ENCODE measurements at regions not wholly inside any gene's neighbourhood (a gene's known extent, or its start where the extent isn't known, plus 50 kb on each side); places are given as distances from the start of the nearest gene placed in this dataset.

DNA sequence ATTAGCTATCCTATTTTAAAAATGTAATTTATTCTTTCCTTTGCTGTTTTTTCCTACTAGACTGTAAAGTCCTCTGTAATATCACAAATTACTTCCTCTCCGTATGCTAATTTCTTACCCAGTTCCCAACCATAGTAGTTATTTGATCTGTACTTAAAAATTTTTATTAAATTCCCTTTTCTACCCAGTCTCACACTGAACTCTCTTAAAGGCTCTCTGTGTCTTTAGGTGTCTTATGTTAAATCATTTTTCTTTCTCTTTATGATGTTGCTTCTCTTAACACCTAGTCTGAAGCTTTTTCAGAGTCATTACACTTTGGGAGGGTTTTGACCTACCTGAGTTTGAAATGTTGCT lies 378.6 kb downstream of the NSUN3 start:
- intact Hi-C loops (cut with micrococcal nuclease), result no loop called here
- TF ChIP-seq, protein P1, sequence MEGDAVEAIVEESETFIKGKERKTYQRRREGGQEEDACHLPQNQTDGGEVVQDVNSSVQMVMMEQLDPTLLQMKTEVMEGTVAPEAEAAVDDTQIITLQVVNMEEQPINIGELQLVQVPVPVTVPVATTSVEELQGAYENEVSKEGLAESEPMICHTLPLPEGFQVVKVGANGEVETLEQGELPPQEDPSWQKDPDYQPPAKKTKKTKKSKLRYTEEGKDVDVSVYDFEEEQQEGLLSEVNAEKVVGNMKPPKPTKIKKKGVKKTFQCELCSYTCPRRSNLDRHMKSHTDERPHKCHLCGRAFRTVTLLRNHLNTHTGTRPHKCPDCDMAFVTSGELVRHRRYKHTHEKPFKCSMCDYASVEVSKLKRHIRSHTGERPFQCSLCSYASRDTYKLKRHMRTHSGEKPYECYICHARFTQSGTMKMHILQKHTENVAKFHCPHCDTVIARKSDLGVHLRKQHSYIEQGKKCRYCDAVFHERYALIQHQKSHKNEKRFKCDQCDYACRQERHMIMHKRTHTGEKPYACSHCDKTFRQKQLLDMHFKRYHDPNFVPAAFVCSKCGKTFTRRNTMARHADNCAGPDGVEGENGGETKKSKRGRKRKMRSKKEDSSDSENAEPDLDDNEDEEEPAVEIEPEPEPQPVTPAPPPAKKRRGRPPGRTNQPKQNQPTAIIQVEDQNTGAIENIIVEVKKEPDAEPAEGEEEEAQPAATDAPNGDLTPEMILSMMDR (IDR thresholded peaks at IDR 0.05), result no peak
- H3K27me3 ChIP-seq (ENCODE audit: control insufficient read depth in 2 of 2, insufficient read depth in 2 of 2, low read length in 2 of 2), result no peaks in the 10 kb centered on the region
- no peaks in the 10 kb centered on the region for H3K36me3 ChIP-seq (replicated peaks in 1 of 2; ENCODE audit: control insufficient read depth in 1 of 2, insufficient read depth in 2 of 2, low read length in 2 of 2)
- DNase-seq, result no peak
- Mint-ChIP-seq H3K36me3 (no peaks in the 10 kb centered on the region), H3K27ac (no peak overlapping the region), H3K4me1 (no peaks in the 10 kb centered on the region), H3K9me3 (peaks cover 3 to 12% (median 7%) of the 10 kb centered on the region in 7 donors), H3K27me3 (ENCODE audit: low read depth in 3 of 3) (no peaks in the 10 kb centered on the region), H3K4me3 (no peak overlapping the region)
- H3K4me3 ChIP-seq (replicated peaks in 1 of 3; ENCODE audit: low read depth in 2 of 3, low read length in 3 of 3), result no peak overlapping the region
- H4K20me1 ChIP-seq (ENCODE audit: insufficient read depth, low read length), result no peaks in the 10 kb centered on the region
- H3K4me2 ChIP-seq (replicated peaks; ENCODE audit: extremely low read depth, low read length, poor library complexity, severe bottlenecking), result no peak overlapping the region
- H3K79me2 ChIP-seq (ENCODE audit: insufficient read depth, low read length), result no peaks in the 10 kb centered on the region
- H2AFZ ChIP-seq (ENCODE audit: insufficient read depth, low read depth, low read length, poor library complexity, severe bottlenecking), result no peak overlapping the region
- H3K4me1 ChIP-seq (ENCODE audit: control insufficient read depth in 1 of 2, insufficient read depth in 2 of 2, low read length in 2 of 2), result no peaks in the 10 kb centered on the region
- H3K9ac ChIP-seq (ENCODE audit: insufficient read depth, low read length, poor library complexity, severe bottlenecking), result no peak overlapping the region
- peaks cover 14 to 16% of the 10 kb centered on the region in 2 donors for H3K9me3 ChIP-seq (replicated peaks in 1 of 2; ENCODE audit: control insufficient read depth in 1 of 2, insufficient read depth in 1 of 2, low read length in 2 of 2)
- H3K27ac ChIP-seq (ENCODE audit: low read depth in 1 of 2, low read length in 2 of 2), result no peak overlapping the region
- WGBS (ENCODE audit: insufficient coverage), result no CpG with 5 or more reads among the region's 1 CpG

DNA sequence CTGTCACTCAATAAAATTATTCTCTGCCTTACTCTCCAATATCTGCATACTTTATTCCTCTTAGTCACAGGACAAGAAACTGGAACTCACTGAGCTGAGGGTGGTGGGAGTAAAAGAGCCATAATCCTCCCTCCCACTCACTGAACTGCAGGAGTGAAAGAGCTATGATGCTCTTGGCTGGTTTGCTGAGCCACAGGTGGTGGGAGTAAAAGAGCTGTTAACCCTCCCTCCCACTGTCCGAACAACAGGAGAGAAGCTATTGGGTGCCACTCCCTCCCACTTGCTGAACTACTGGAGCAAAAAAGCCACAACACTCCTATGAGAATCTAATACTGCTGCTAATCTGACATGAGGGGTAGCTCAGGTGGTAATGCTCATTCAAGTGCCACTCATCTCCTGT lies 391.0 kb downstream of the NSUN3 start:
- H3K4me3 ChIP-seq (replicated peaks in 1 of 3; ENCODE audit: low read depth in 2 of 3, low read length in 3 of 3), result no peak overlapping the region
- no peaks in the 10 kb centered on the region for H3K79me2 ChIP-seq (ENCODE audit: insufficient read depth, low read length)
- TF ChIP-seq, protein P1 (IDR thresholded peaks at IDR 0.05), result no peak
- DNase-seq, result no peak
- H3K36me3 ChIP-seq (replicated peaks in 1 of 2; ENCODE audit: control insufficient read depth in 1 of 2, insufficient read depth in 2 of 2, low read length in 2 of 2), result no peaks in the 10 kb centered on the region
- peaks cover 0 to 2% (median 0%) of the 10 kb centered on the region in 7 donors for H3K9me3 Mint-ChIP-seq
- no peaks in the 10 kb centered on the region for H3K4me1 ChIP-seq (ENCODE audit: control insufficient read depth in 1 of 2, insufficient read depth in 2 of 2, low read length in 2 of 2)
- peaks cover 0 to 4% of the 10 kb centered on the region in 2 donors for H3K9me3 ChIP-seq (replicated peaks in 1 of 2; ENCODE audit: control insufficient read depth in 1 of 2, insufficient read depth in 1 of 2, low read length in 2 of 2)
- H3K27me3 ChIP-seq (ENCODE audit: control insufficient read depth in 2 of 2, insufficient read depth in 2 of 2, low read length in 2 of 2), result no peaks in the 10 kb centered on the region
- no peak overlapping the region for H3K4me3 Mint-ChIP-seq
- no peak overlapping the region for H3K27ac ChIP-seq (ENCODE audit: low read depth in 1 of 2, low read length in 2 of 2)
- H3K4me2 ChIP-seq (replicated peaks; ENCODE audit: extremely low read depth, low read length, poor library complexity, severe bottlenecking), result no peak overlapping the region
- H3K9ac ChIP-seq (ENCODE audit: insufficient read depth, low read length, poor library complexity, severe bottlenecking), result no peak overlapping the region
- no peak overlapping the region for H3K27ac Mint-ChIP-seq
- no CpG with 5 or more reads among the region's 1 CpG for WGBS (ENCODE audit: insufficient coverage)
- H4K20me1 ChIP-seq (ENCODE audit: insufficient read depth, low read length), result no peaks in the 10 kb centered on the region
- H3K4me1 Mint-ChIP-seq, result no peaks in the 10 kb centered on the region
- H2AFZ ChIP-seq (ENCODE audit: insufficient read depth, low read depth, low read length, poor library complexity, severe bottlenecking), result no peak overlapping the region
- intact Hi-C loops (cut with micrococcal nuclease), result no loop called here
- no peaks in the 10 kb centered on the region for H3K27me3 Mint-ChIP-seq (ENCODE audit: low read depth in 3 of 3)
- no peaks in the 10 kb centered on the region for H3K36me3 Mint-ChIP-seq

Measured in CD14-positive monocyte (primary cell).